ENCODE measurements at regions not wholly inside any gene's neighbourhood (a gene's known extent, or its start where the extent isn't known, plus 50 kb on each side); places are given as distances from the start of the nearest gene placed in this dataset.

GRCh38 chr5:133685402-133686018 is 73.2 kb upstream of the FSTL4 start:
- no peak overlapping the region for H3K27ac ChIP-seq
- no peak overlapping the region for H3K4me3 ChIP-seq
- no peaks in the 10 kb centered on the region for H3K36me3 ChIP-seq
- no peak for ATAC-seq
- peaks cover 3% of the 10 kb centered on the region for H3K27me3 ChIP-seq (ENCODE audit: low read depth)
- H3K9me3 ChIP-seq, result no peaks in the 10 kb centered on the region
- no peak for DNase-seq
- TF ChIP-seq CTCF (IDR thresholded peaks at IDR 0.05), result no peak
- no peaks in the 10 kb centered on the region for H3K4me1 ChIP-seq
- intact Hi-C loops (cut with DNase I), result no loop called here

- Histone ChIP-seq H3K4me3 (no peak overlapping the region), H3K27me3 (ENCODE audit: low read depth) (peaks cover 3% of the 10 kb centered on the region), H3K36me3 (no peaks in the 10 kb centered on the region), H3K27ac (no peak overlapping the region), H3K9me3 (no peaks in the 10 kb centered on the region), H3K4me1 (no peaks in the 10 kb centered on the region)
- no peak for TF ChIP-seq CTCF (IDR thresholded peaks at IDR 0.05)
- no peak for DNase-seq
- intact Hi-C loops (cut with DNase I), result no loop called here
- no peak for ATAC-seq
Observed at GRCh38 chr5:133683646-133684596, 71.6 kb upstream of the FSTL4 start.

GRCh38 chr5:133682451-133682850 is 70.1 kb upstream of the FSTL4 start:
- no peak for ATAC-seq
- peaks cover 3% of the 10 kb centered on the region for H3K27me3 ChIP-seq (ENCODE audit: low read depth)
- no peak for DNase-seq

GRCh38 chr5:133681896-133682295 is 69.6 kb upstream of the FSTL4 start:
- intact Hi-C loops (cut with DNase I), result no loop called here
- ATAC-seq (no peak), DNase-seq (no peak)
- no peak for TF ChIP-seq CTCF (IDR thresholded peaks at IDR 0.05)
- Histone ChIP-seq H3K4me3 (no peak overlapping the region), H3K9me3 (no peaks in the 10 kb centered on the region), H3K36me3 (no peaks in the 10 kb centered on the region), H3K27me3 (ENCODE audit: low read depth) (peaks cover 3% of the 10 kb centered on the region), H3K27ac (no peak overlapping the region), H3K4me1 (no peaks in the 10 kb centered on the region)

More at GRCh38 chr5:133682451-133682850, 70.1 kb upstream of the FSTL4 start:
- intact Hi-C loops (cut with DNase I), result no loop called here
- Histone ChIP-seq H3K27ac (no peak overlapping the region), H3K9me3 (no peaks in the 10 kb centered on the region), H3K4me1 (no peaks in the 10 kb centered on the region), H3K36me3 (no peaks in the 10 kb centered on the region), H3K4me3 (no peak overlapping the region)
- no peak for TF ChIP-seq CTCF (IDR thresholded peaks at IDR 0.05)

- H3K27me3 ChIP-seq (ENCODE audit: low read depth), result peaks cover under 1% of the 10 kb centered on the region
- H3K27ac ChIP-seq, result no peak overlapping the region
- TF ChIP-seq CTCF (IDR thresholded peaks at IDR 0.05), result no peak
- no peaks in the 10 kb centered on the region for H3K36me3 ChIP-seq
- no peak for DNase-seq
- no peaks in the 10 kb centered on the region for H3K4me1 ChIP-seq
- H3K4me3 ChIP-seq, result no peak overlapping the region
- no peak for ATAC-seq
- H3K9me3 ChIP-seq, result no peaks in the 10 kb centered on the region
- intact Hi-C loops (cut with DNase I), result no loop called here
Observed at GRCh38 chr5:133680830-133681565, 68.7 kb upstream of the FSTL4 start.
